Activated CD8-positive, alpha-beta memory T cell treated with anti-CD3 and anti-CD28 coated beads, Interleukin-2, amount 50 U/mL, for 48 hours (primary cell): ENCODE measurements at regions not wholly inside any gene's neighbourhood (a gene's known extent, or its start where the extent isn't known, plus 50 kb on each side); places are given as distances from the start of the nearest gene placed in this dataset.

Experiments
- DNase-seq: peaks from one replicate; pipeline ENCODE4 v3.0.0-alpha.2; 2020

GRCh38 chr1:184284900-184285299 lies 101.9 kb upstream of the C1orf21 start:
- DNase-seq = no peak

DNA sequence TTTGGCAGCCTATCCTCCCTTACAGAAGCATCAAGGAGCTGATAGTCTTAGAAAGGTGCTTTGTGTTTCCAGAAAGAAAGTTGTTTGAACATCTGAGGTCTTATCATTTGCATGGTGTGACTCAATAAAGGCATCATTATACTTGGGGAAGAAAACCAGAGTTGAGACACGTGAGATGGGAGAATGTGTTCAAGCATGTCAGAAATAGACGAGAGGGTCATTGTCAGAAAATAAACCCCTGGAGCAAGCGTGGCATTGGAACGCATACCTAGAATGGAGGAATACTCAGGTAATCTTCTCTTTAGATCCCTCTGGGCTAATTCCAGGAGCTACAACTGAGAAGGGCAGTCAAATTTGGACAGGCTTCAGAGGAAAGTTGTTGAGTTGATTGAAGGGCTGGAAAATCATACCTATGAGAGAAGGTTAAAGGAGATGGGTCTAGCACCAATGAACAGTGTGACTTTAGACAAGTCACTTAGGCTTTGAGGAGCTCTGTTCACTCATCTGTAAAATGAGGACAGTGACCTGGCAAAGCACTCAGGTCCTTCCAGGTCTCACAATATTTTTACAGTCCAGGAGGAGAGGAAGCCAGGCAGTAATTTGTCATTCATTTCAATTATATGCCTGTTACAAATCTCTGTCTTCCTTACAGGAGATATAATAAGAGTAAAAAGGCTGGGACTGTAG lies 101.3 kb upstream of the C1orf21 start:
- DNase-seq = no peak

- no peak for DNase-seq
These were observed 99.8 kb upstream of the C1orf21 start for GRCh38 chr1:184287001-184287400.

- DNase-seq = no peak
These were observed 96.8 kb upstream of the C1orf21 start for GRCh38 chr1:184289825-184290550.

DNA sequence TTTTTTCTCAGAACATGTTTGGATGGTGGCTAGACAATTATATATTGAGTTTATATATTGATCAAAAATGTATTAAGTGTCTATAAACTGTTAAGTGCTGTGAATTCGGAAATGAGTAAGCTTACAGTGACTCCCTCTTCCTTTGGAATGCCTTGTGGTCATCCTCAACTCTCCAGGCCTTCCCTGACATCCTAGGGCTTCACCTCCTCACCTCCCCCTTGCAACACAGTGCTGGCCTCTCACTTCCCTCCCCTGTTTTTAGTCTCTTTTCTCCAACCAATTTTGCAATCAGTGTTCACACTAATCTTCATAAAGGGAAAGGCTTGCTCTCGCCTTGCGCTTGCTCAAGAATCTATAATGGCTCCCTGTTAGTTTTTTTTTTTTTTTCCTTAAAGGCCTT lies 95.1 kb upstream of the C1orf21 start:
- no peak for DNase-seq

- no peak for DNase-seq
These were observed 94.7 kb upstream of the C1orf21 start for GRCh38 chr1:184292101-184292500.

- no peak for DNase-seq
These were observed 92.7 kb upstream of the C1orf21 start for GRCh38 chr1:184294101-184294500.

GRCh38 chr1:184296466-184297243 lies 90.2 kb upstream of the C1orf21 start:
- no peak for DNase-seq

- DNase-seq = no peak
These were observed 89.5 kb upstream of the C1orf21 start for GRCh38 chr1:184297244-184297750.

GRCh38 chr1:184298440-184299405 lies 88.1 kb upstream of the C1orf21 start:
- DNase-seq = no peak

DNA sequence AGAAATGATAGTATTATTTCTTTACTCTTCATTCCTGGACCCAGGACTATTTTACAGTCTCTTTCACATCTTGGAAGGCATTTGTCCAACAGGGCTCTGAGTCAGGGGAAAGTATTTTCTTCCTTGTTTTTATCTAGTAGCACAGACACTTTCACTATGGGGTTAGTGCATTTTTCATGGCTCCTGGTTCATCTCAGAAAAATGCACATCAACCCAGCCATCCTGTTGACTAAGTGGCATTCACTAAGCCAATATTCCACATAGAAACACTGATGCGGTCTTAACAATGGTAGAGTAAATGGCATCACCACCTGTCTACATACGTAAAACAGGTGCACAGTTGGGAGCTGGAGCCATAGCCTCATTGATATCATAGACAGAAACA lies 87.4 kb upstream of the C1orf21 start:
- no peak for DNase-seq

DNA sequence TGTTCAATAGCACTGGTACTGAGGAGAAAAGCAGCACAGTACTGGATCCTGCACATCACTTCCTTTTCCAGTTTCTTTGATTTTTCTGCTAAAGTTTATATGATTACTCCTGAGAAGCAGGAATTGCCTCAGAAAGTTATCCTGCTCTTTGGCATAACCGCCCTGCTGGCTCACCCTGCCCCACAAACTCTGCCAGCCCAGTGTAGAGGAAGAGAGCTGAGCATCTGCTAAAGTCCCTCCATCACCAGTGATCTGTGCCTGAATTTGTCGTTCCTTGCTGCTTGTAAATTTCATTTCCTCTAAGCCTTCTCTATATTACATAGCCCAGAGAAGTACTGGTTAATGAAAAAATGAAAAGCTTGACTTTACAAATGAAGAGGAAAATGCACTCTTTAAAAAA lies 87.0 kb upstream of the C1orf21 start:
- DNase-seq = no peak

DNA sequence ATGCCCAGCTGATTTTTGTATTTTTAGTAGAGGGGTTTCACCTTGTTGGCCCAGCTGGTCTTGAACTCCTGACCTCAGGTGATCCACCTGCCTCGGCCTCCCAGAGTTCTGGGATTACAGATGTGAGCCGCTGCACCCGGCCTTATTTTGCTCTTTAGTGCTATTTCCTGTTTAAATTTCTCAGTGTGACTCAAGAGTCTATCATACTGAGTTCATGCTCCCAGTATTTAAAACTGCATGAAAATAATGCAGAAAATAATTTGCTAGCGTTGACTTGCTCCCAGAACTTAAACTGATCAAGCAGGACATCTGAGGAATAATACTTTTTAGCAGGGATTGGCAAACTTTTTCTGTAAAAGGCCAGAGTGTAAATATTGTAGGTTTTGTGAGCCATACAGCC lies 86.4 kb upstream of the C1orf21 start:
- DNase-seq = no peak

GRCh38 chr1:184301227-184301626 lies 85.6 kb upstream of the C1orf21 start:
- DNase-seq = no peak

- DNase-seq = no peak
These were observed 84.5 kb upstream of the C1orf21 start for GRCh38 chr1:184302346-184302745.

- no peak for DNase-seq
These were observed 76.5 kb upstream of the C1orf21 start for GRCh38 chr1:184310157-184310819.

- no peak for DNase-seq
These were observed 75.2 kb upstream of the C1orf21 start for GRCh38 chr1:184311580-184311979.

DNA sequence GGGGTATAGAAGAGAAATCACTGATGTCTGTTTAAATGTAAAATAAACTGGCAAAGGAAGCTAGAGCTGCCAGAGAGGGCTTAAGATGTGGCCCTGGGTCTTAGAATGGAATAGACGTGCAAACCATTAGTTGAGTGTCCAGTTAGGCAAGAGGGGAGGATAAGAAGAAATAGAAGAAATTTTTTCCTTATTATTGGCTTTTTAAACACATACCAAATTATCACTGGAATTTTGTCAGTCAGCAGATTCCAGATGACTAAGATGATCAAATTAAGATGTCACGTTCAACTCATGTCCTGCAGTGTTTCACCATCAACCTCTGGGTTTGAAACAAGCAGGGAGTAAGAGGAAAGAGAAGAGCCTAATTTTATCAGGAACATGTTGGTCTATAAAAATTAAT lies 71.6 kb upstream of the C1orf21 start:
- no peak for DNase-seq

- DNase-seq = no peak
These were observed 67.0 kb upstream of the C1orf21 start for GRCh38 chr1:184319879-184320278.

DNA sequence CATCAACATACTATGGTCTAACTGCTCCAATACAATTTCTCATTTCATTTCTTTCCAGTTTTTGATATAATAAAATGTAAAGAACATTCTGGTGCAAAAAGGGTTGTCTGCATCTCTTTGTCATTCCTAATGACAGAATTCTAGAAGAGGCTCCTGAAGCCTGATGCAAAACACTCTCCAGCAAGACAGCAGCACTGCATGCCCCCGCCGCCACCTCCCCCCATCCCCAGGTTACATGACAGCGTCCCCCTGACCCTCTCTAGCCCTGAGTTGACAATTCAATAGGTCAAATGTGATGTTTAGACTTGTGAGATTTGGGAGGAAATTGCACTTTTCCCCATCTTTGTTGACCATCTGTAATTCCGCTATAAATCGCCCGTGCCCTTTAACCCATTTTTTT lies 64.6 kb upstream of the C1orf21 start:
- DNase-seq = no peak

- no peak for DNase-seq
These were observed 61.9 kb upstream of the C1orf21 start for GRCh38 chr1:184324972-184325371.

DNA sequence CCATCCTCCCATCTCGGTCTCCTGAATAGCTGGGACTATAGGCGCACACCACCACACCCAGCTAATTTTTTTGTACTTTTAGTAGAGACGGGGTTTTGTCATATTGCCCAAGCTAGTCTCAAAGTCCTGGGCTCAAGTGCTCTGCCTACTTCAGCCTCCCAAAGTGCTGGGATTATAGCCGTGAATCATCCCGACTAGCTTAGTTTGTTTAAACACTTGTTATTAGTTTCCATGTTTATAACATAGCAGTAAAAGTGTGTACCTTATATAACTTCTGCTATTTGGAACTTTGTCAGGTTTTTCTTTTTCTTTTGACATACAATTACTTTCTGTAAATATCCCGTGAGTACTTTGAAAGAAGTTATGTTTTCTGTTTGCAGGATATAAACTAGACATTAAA lies 60.6 kb upstream of the C1orf21 start:
- DNase-seq = no peak
